ENCODE measurements at regions not wholly inside any gene's neighbourhood (a gene's known extent, or its start where the extent isn't known, plus 50 kb on each side); places are given as distances from the start of the nearest gene placed in this dataset.

DNA sequence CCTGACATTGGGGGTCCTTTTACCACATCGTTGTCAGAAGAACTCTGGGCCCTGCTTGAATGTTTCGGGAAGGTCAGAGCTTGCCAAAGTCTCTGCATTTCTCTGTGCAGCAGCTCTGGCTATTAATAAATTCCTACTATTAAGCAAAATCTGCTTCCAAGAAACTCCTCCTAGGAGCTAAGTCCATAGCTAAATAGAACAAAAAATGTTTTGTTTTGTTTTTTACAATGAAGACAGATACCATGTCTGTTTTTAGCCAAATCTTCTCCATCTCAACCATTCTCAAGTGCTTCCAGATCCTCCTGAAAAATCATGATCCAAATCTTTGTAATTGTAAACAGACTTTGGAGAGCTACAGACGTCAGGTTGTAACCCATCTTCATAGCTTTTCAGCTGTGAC lies 161.6 kb downstream of the SPATA18 start:
- TF ChIP-seq EZH2 (IDR thresholded peaks at IDR 0.05; ENCODE audit: insufficient read depth, low read length): no peak
- TF ChIP-seq, protein P1, sequence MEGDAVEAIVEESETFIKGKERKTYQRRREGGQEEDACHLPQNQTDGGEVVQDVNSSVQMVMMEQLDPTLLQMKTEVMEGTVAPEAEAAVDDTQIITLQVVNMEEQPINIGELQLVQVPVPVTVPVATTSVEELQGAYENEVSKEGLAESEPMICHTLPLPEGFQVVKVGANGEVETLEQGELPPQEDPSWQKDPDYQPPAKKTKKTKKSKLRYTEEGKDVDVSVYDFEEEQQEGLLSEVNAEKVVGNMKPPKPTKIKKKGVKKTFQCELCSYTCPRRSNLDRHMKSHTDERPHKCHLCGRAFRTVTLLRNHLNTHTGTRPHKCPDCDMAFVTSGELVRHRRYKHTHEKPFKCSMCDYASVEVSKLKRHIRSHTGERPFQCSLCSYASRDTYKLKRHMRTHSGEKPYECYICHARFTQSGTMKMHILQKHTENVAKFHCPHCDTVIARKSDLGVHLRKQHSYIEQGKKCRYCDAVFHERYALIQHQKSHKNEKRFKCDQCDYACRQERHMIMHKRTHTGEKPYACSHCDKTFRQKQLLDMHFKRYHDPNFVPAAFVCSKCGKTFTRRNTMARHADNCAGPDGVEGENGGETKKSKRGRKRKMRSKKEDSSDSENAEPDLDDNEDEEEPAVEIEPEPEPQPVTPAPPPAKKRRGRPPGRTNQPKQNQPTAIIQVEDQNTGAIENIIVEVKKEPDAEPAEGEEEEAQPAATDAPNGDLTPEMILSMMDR (IDR thresholded peaks at IDR 0.05; ENCODE audit: insufficient read depth, low read depth, low read length): no peak
- Histone ChIP-seq H3K27ac (ENCODE audit: low read depth, low read length) (no peak overlapping the region), H3K79me2 (ENCODE audit: insufficient read depth, low read length) (no peaks in the 10 kb centered on the region), H3K4me1 (ENCODE audit: insufficient read depth, low read length) (no peaks in the 10 kb centered on the region), H3K4me3 (ENCODE audit: insufficient read depth, low read depth, low read length) (no peak overlapping the region), H4K20me1 (ENCODE audit: insufficient read depth, low read length) (no peaks in the 10 kb centered on the region), H3K36me3 (ENCODE audit: insufficient read depth, low read length) (no peaks in the 10 kb centered on the region), H3K27me3 (ENCODE audit: insufficient read depth, low read length) (no peaks in the 10 kb centered on the region), H2AFZ (ENCODE audit: low read depth, low read length) (no peak overlapping the region), H3K9ac (ENCODE audit: low read length) (no peak overlapping the region), H3K9me3 (ENCODE audit: insufficient read depth, low read depth, low read length) (no peaks in the 10 kb centered on the region), H3K4me2 (ENCODE audit: low read length) (no peak overlapping the region)
- H3K9me3 Mint-ChIP-seq (ENCODE audit: unreplicated experiment): peaks cover 18% of the 10 kb centered on the region
- no peaks in the 10 kb centered on the region for H3K36me3 Mint-ChIP-seq (ENCODE audit: low read depth, unreplicated experiment)
- no peak for FAIRE-seq
- DNase-seq (ENCODE audit: low read depth): no peak
- H3K27me3 Mint-ChIP-seq (ENCODE audit: low read depth, unreplicated experiment): no peaks in the 10 kb centered on the region
- no peaks in the 10 kb centered on the region for H3K4me1 Mint-ChIP-seq (ENCODE audit: low read depth, unreplicated experiment)
- no peak overlapping the region for H3K27ac Mint-ChIP-seq (ENCODE audit: unreplicated experiment)
- H3K4me3 Mint-ChIP-seq (ENCODE audit: unreplicated experiment): no peak overlapping the region

DNA sequence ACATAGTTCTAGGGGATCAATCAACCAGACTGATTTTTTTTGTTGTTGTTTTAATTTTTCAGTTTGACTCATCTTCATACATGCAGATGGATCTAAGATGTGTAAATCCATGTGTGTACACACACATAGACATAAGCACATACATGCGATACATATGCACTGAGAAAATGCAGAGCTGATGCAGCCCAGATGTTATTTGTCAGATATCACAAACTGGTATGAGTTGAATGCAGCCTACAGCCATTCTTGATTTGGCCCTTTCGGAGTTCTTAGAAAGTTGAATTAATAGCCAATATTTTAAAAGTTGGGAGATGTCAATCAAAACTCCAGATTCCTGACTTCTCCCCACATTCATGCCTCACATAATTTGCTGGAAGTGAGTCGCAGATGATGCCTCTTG lies 180.4 kb downstream of the SPATA18 start:
- no peak overlapping the region for H2AFZ ChIP-seq (ENCODE audit: low read depth, low read length)
- Mint-ChIP-seq H3K27me3 (ENCODE audit: low read depth, unreplicated experiment) (no peaks in the 10 kb centered on the region), H3K9me3 (ENCODE audit: unreplicated experiment) (no peaks in the 10 kb centered on the region), H3K27ac (ENCODE audit: unreplicated experiment) (no peak overlapping the region), H3K4me1 (ENCODE audit: low read depth, unreplicated experiment) (no peaks in the 10 kb centered on the region), H3K4me3 (ENCODE audit: unreplicated experiment) (no peak overlapping the region), H3K36me3 (ENCODE audit: low read depth, unreplicated experiment) (no peaks in the 10 kb centered on the region)
- no peak for FAIRE-seq
- H4K20me1 ChIP-seq (ENCODE audit: insufficient read depth, low read length): no peaks in the 10 kb centered on the region
- H3K9ac ChIP-seq (ENCODE audit: low read length): no peak overlapping the region
- H3K27me3 ChIP-seq (ENCODE audit: insufficient read depth, low read length): no peaks in the 10 kb centered on the region
- TF ChIP-seq EZH2 (IDR thresholded peaks at IDR 0.05; ENCODE audit: insufficient read depth, low read length): no peak
- TF ChIP-seq, protein P1 (IDR thresholded peaks at IDR 0.05; ENCODE audit: insufficient read depth, low read depth, low read length): no peak
- no peaks in the 10 kb centered on the region for H3K9me3 ChIP-seq (ENCODE audit: insufficient read depth, low read depth, low read length)
- no peak overlapping the region for H3K4me3 ChIP-seq (ENCODE audit: insufficient read depth, low read depth, low read length)
- no peaks in the 10 kb centered on the region for H3K79me2 ChIP-seq (ENCODE audit: insufficient read depth, low read length)
- no peaks in the 10 kb centered on the region for H3K4me1 ChIP-seq (ENCODE audit: insufficient read depth, low read length)
- no peak for DNase-seq (ENCODE audit: low read depth)
- no peaks in the 10 kb centered on the region for H3K36me3 ChIP-seq (ENCODE audit: insufficient read depth, low read length)
- H3K4me2 ChIP-seq (ENCODE audit: low read length): no peak overlapping the region
- no peak overlapping the region for H3K27ac ChIP-seq (ENCODE audit: low read depth, low read length)

DNA sequence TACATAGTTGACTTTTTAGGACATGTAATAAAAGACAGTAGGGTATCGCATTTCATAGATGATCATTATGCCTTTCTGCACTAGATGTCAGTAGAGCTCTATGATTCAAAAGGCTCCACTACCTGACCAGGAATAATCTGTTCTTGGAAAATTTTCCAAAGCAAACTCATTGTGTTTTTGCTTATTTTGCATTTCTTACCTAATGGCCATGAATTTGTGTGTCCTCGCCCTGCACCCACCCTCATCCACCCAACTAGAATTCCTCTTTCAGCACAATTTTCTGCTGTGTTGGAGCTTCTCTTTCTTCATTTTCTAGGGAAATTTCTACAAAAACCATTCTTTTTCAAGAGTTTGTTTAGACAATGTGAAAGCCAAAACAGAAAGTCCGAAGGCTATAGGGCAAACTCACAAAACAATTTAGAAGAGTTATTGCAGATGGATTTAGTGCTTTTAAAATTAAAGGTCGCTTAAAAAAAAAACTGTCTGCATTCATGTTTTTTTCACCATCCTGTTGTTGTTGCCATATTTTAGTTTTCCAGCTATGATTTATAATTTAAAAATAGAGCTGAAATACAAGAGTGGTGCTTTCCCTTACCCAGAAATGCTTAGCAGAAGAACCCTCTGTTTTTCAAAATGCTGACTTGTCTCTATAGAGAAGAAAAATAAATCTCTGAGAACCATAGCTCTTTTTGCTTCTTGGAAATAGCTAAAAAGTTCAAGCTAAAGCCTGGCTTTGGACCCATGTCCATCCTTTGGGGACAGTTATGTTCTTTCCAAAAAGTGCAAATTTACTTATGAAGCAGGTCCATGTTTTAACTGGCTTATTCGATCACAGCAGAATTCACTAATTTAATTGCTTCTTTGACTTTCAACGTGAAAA lies 183.7 kb downstream of the SPATA18 start:
- Histone ChIP-seq H3K27ac (ENCODE audit: low read depth, low read length) (no peak overlapping the region), H2AFZ (ENCODE audit: low read depth, low read length) (no peak overlapping the region), H3K36me3 (ENCODE audit: insufficient read depth, low read length) (no peaks in the 10 kb centered on the region), H3K4me2 (ENCODE audit: low read length) (no peak overlapping the region), H3K9me3 (ENCODE audit: insufficient read depth, low read depth, low read length) (no peaks in the 10 kb centered on the region), H3K4me1 (ENCODE audit: insufficient read depth, low read length) (no peaks in the 10 kb centered on the region), H4K20me1 (ENCODE audit: insufficient read depth, low read length) (no peaks in the 10 kb centered on the region), H3K9ac (ENCODE audit: low read length) (no peak overlapping the region), H3K4me3 (ENCODE audit: insufficient read depth, low read depth, low read length) (no peak overlapping the region), H3K79me2 (ENCODE audit: insufficient read depth, low read length) (no peaks in the 10 kb centered on the region), H3K27me3 (ENCODE audit: insufficient read depth, low read length) (no peaks in the 10 kb centered on the region)
- no peak for TF ChIP-seq EZH2 (IDR thresholded peaks at IDR 0.05; ENCODE audit: insufficient read depth, low read length)
- TF ChIP-seq, protein P1 (IDR thresholded peaks at IDR 0.05; ENCODE audit: insufficient read depth, low read depth, low read length): peak; percentile 41
- no peaks in the 10 kb centered on the region for H3K4me1 Mint-ChIP-seq (ENCODE audit: low read depth, unreplicated experiment)
- H3K4me3 Mint-ChIP-seq (ENCODE audit: unreplicated experiment): no peak overlapping the region
- H3K27me3 Mint-ChIP-seq (ENCODE audit: low read depth, unreplicated experiment): no peaks in the 10 kb centered on the region
- no peaks in the 10 kb centered on the region for H3K36me3 Mint-ChIP-seq (ENCODE audit: low read depth, unreplicated experiment)
- no peaks in the 10 kb centered on the region for H3K9me3 Mint-ChIP-seq (ENCODE audit: unreplicated experiment)
- FAIRE-seq: peak; percentile 39
- no peak overlapping the region for H3K27ac Mint-ChIP-seq (ENCODE audit: unreplicated experiment)
- no peak for DNase-seq (ENCODE audit: low read depth)
